Glomerular endothelial cell (primary cell): ENCODE measurements at regions not wholly inside any gene's neighbourhood (a gene's known extent, or its start where the extent isn't known, plus 50 kb on each side); places are given as distances from the start of the nearest gene placed in this dataset.

Experiments used
- DNase-seq: peaks from one replicate; pipeline ENCODE4 v3.0.0-alpha.2; 2011; ENCODE audit warnings: low read depth, low spot score; ENCODE audit errors: extremely low read depth

- DNase-seq, result no peak
Observed at GRCh38 chr18:68469049-68469625, 245.8 kb downstream of the TMX3 start.

DNA sequence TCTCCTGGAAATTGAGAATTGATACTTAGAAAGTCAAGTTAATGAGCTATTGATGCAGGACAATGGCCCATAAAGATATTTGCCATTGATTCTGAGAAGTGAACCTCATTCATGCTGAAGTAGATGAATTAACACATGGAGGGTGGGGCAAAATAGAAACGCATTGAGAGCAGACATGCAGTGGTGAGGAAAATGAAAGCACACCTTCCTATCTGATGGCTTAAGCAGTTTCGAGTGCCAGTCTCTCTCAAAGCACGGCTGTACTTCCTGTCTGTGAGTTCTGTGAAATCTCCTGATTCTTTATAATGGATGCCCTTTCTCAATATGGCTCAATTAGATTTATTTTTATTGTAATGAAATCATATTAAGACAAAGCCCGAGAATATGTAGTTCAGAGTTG lies 247.0 kb downstream of the TMX3 start:
- DNase-seq, result no peak

- DNase-seq, result no peak
Observed at GRCh38 chr18:68467329-68467728, 247.6 kb downstream of the TMX3 start.

- no peak for DNase-seq
Observed at GRCh38 chr18:68466672-68467071, 248.2 kb downstream of the TMX3 start.

GRCh38 chr18:68462766-68463165 lies 252.1 kb downstream of the TMX3 start:
- no peak for DNase-seq

DNA sequence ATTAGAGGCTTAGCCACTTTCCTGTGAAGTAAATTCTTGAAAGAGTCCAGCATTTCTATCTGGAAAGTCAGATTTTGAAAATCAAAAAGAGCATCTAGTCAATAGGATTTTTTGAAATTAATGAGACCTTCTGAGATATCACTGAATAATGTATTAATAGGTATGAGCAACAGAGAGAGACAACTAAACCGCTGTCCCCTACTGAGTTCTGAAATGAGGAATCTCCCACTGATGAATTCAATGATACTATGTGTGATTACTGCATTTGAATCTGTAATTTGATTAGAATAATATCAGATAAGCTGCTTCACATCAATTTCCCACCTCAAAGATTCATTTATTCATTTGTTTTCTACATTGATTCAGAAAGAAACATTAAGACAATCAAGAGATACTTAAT lies 252.8 kb downstream of the TMX3 start:
- DNase-seq, result no peak

GRCh38 chr18:68461481-68462018 lies 253.4 kb downstream of the TMX3 start:
- no peak for DNase-seq

DNA sequence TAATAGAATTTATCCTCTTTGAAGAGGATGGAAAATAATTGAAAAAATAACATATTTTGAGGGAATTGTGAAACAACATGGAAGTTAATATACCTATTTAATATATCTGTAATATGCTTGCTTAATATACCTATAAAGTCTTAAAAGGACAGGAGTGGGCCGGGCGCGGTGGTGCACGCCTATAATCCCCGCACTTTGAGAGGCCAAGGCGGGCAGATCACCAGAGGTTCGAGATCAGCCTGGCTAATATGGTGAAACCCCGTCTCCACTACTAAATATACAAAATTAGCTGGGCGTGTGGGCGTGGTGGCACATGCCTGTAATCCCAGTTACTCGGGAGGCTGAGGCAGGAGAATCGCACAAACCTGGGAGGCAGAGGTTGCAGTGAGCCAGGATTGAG lies 254.9 kb downstream of the TMX3 start:
- no peak for DNase-seq

DNA sequence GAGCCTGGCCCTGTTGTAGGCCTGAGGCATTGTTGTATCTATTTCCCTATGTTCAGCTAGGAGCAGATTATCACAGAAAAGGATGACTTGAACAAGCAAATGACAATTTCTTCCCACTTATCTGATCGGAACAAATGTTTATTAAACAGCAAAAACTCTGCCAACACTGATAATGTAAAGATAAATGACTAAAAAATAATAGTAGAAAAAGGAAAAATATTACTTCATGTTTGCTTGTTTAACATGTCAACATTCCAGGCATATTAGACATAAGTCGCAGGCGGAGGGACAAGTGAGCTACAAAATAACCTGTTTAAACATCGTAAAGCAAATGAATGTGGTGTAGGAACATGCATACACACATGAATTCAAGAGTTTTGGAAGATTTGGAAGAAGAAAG lies 257.9 kb downstream of the TMX3 start:
- DNase-seq, result no peak

DNA sequence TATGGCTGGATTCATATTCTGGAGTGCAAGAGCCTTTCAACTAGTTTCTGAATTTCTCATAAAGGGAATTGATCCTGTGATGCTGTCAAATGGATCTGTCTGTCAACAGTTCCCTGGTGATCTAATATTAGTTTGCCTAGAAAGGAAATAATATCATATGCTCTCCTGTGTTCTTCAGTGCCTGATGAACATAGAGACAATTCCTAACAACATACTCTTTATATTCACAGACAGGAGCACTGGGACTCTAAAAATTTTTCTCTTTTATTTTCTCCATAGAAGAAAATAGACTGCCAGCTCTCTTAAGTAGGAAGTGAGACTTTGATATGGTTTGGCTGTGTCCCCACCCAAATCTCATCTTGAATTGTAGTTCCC lies 259.7 kb downstream of the TMX3 start:
- no peak for DNase-seq

DNA sequence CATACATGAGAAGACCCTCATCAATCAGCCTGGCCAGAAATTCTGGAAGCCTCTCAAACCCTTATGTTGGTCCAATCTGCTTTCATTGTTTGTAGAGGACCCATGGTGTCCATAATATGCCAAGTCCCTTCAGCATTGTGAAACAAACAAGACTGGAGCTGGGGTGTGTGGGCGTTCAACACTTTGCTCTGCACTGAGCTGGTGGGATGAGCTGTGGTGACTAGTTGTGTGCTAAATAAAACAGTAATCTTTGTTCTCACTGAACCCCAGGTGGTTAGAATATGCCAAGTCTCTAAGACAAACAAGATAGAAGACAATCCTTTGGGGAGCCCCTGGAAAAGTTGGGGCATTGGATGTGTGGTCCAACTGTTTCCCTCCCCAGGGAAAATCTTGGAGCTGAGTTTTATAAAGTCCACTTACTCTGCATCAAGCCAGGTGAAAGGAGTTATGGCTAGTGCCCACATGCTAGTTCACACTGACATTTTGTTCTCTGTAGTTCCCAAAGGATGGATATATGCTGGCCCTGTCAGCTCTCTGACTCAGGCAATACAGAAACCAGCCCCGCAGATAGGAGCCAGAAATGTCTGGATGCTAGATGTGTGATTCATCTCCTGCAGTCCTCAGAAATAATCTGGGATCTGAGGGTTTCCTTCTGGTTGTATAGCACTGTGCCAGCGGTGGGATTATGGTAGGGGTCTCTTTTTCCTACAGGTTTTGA lies 260.2 kb downstream of the TMX3 start:
- DNase-seq, result no peak

DNA sequence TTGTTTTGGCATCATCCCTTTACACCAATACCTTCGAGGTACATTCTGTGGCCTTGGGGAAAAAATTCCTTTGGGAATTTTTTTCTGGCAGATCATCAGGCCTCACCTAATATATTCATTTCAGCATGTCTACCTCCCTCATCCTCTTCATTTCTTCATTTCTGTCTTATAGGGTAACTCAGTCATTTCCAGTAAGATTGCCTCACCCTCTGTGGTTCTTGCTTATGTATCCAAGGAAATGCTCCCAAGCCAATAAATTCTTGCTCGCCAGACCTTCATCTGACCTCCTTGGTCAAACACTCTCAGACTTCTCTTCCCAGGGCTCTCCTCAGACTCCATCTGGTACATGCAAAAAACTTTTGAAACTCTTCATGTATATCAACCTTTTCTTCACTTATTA lies 265.6 kb downstream of the TMX3 start:
- DNase-seq, result no peak

- no peak for DNase-seq
Observed at GRCh38 chr18:68448736-68449135, 266.2 kb downstream of the TMX3 start.

DNA sequence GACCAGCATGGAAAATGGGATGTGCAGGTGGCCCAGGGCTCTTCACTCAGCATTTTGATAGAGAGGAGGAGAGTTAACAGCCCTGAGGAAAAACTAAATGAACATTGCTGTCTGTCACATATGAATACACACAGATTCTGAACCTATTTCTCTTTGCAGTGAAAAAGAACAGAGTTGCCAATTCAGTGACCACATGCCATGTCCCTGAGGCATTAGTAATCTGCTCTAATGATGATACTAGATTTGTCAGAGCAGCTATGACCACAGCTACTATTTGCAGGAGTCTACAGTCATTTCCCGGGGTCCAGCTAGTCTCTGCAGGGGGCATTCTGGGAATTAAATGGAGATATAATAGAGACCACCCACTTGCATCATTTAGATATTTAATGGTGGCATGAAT lies 267.6 kb downstream of the TMX3 start:
- DNase-seq, result no peak

DNA sequence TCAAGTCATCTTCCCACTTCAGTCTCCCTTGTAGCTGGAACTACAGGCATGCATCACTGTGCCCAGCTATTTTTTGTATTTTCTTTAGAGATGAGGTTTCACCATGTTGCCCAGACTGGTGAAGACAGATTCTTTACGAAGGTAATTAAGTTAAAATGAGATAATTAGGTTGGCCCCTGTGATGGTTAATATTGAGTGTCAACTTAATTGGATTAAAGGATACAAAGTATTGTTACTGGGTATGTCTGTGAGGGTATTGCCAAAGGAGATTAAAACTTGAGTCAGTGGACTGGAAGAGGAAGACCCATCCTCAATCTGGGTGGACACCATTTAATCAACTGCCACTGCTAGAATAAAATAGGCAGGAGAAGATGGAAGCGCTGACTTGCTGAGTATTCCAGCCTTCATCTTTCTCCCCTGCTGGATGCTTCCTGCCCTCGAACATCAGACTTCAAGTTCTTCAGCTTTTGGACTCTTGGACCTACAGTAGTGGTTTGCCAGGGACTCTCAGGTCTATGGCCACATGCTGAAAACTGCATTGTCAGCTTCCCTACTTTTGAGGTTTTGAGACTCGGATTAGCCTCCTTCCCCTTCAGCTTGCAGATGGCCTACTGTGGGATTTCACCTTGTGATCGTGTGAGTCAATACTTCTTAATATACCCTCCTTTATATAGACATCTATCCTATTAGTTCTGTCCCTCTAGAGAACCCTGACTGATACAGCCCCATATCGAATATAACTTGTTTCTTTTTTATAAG lies 269.1 kb downstream of the TMX3 start:
- DNase-seq, result no peak

- DNase-seq, result no peak
Observed at GRCh38 chr18:68445136-68445535, 269.8 kb downstream of the TMX3 start.

GRCh38 chr18:68441241-68441640 lies 273.7 kb downstream of the TMX3 start:
- DNase-seq, result no peak

DNA sequence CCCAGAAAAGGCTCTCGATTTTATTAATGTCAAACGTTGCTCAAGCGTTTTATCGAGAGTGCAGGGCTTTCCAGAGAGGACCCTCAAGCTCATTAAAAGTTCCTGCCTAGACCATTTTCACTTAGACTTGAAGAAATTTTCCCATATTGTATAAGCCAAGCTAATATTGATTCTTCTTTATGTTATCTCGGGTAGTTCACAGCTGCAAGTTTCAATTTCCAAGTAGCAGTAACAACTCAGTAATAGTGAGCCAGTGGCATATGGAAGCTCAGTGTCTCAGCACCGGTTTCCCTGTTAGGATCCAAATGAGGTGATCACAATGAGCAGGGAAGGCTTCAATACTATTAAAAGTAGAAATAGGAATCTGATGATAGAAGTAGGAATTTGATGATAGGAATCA lies 274.5 kb downstream of the TMX3 start:
- no peak for DNase-seq

GRCh38 chr18:68439642-68440041 lies 275.3 kb downstream of the TMX3 start:
- no peak for DNase-seq

DNA sequence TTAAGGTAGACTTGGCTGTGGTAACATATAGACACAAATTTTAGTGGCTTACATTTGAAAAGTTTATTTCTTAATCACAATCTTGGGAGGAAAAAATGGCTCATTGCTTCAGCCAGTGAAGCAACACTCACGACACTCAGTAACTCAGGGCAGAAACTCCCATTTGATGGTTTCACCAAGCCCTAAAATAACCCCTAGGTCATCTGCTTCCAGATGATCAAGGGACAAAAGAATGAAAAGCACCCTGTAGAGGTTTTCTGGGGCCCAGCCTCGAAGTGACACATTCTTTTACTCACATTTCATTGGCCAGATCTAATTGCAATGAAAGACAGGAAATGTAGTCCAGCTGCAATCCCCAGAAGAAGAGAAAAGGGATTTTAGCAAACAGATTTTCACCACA lies 275.9 kb downstream of the TMX3 start:
- no peak for DNase-seq

DNA sequence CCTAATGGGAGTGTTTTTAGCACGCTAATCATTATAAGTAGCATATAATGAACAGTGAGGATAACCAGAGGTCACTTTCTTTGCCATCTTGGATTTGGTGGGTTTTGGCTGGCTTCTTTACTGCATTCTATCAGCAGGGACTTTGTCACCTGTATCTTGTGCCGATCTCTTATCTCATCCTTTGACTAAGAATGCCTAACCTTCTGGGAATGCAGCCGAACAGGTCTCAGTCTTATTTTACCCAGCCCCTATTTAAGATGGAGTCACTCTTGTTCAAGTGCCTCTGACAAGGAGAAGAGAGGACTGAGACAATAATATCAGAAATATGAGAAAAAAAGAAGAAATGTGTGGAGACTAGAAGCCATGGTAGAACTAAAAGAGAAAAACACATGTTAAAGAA lies 276.4 kb downstream of the TMX3 start:
- DNase-seq, result no peak

DNA sequence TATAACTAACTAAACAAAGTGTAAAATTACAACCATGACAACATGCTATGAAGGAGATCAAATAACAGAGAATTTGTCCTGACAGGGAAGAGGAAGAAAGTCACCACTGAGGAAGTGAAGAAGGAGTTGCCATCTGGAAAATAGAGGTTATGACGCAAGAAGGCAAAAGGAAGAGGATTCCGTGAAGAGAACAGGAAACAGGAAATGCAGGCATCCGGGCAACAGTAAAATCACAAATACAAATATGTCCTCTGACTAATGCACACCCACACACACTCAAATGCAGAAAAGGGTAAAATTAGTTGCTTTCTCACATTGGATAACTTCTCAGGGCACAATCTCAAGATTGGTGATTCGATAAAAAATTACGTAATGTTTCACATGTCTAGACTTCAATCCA lies 278.4 kb downstream of the TMX3 start:
- DNase-seq, result peak; percentile 39
